Ishikawa (cell line): ENCODE measurements at regions not wholly inside any gene's neighbourhood (a gene's known extent, or its start where the extent isn't known, plus 50 kb on each side); places are given as distances from the start of the nearest gene placed in this dataset.

ENCODE experiments used
- CEBPB ChIP-seq: IDR thresholded peaks from 2 replicates; pipeline ENCODE4 v1.6.1; 2012
- CREB1 ChIP-seq: IDR thresholded peaks from 2 replicates; pipeline ENCODE4 v1.6.1; 2012; ENCODE audit warnings: low read depth
- EGR1 ChIP-seq: IDR thresholded peaks from 2 replicates; pipeline ENCODE4 v1.6.1; 2012
- EP300 ChIP-seq: IDR thresholded peaks from 2 replicates; pipeline ENCODE4 v1.6.1; 2012; ENCODE audit warnings: borderline replicate concordance
- NFIC ChIP-seq: IDR thresholded peaks from 2 replicates; pipeline ENCODE4 v1.6.1; 2012
- RAD21 ChIP-seq: IDR thresholded peaks from 2 replicates; pipeline ENCODE4 v1.6.1; 2012; ENCODE audit warnings: low read depth
- TAF1 ChIP-seq: IDR thresholded peaks from 2 replicates; pipeline ENCODE4 v1.6.1; 2012; ENCODE audit warnings: low read depth, mild to moderate bottlenecking
- TCF12 ChIP-seq: IDR thresholded peaks from 2 replicates; pipeline ENCODE4 v1.6.1; 2012; ENCODE audit warnings: low read depth
- TEAD4 ChIP-seq: IDR thresholded peaks from 2 replicates; pipeline ENCODE4 v1.6.1; 2012
- YY1 ChIP-seq: IDR thresholded peaks from 2 replicates; pipeline ENCODE4 v1.6.1; 2012; ENCODE audit warnings: low read depth
- ZBTB7A ChIP-seq: IDR thresholded peaks from 2 replicates; pipeline ENCODE4 v1.6.1; 2012; ENCODE audit warnings: low read depth
- TF ChIP-seq, protein P1 (sequence below): IDR thresholded peaks from 2 replicates; pipeline ENCODE4 v1.6.1; 2012
- TF ChIP-seq, protein P2 (sequence below): IDR thresholded peaks from 2 replicates; pipeline ENCODE4 v1.6.1; 2012
- TF ChIP-seq, protein P3 (sequence below): IDR thresholded peaks from 2 replicates; pipeline ENCODE4 v1.6.1; 2012; ENCODE audit warnings: low read depth, mild to moderate bottlenecking

DNA sequence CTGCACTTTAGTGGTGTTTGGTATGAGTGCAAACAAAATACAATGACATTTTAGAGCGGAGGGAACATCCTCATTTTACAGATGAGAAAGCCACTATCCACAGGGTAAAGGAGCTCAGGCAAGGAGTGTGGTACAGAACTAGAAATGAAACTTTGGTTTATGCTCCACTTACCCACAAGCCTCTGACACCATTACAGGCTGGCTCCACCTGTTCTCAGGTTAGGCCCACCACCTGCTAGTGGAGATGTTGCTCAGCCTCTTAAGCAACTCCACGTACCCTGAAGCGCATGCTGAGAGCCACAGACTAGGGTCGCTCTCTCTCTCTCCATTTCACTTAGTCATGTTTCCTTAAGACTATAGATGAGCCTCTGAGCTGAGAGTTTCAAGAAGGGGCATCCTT, 130.0 kb downstream of the MBD2 start:
- no peak for TF ChIP-seq EP300
- TF ChIP-seq, protein P1, sequence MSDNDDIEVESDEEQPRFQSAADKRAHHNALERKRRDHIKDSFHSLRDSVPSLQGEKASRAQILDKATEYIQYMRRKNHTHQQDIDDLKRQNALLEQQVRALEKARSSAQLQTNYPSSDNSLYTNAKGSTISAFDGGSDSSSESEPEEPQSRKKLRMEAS = no peak
- TF ChIP-seq RAD21 = no peak
- no peak for TF ChIP-seq NFIC
- no peak for TF ChIP-seq CREB1
- TF ChIP-seq TAF1 = no peak
- TF ChIP-seq EGR1 = no peak
- TF ChIP-seq CEBPB = no peak
- no peak for TF ChIP-seq ZBTB7A
- TF ChIP-seq YY1 = no peak
- no peak for TF ChIP-seq TCF12
- TF ChIP-seq, protein P2, sequence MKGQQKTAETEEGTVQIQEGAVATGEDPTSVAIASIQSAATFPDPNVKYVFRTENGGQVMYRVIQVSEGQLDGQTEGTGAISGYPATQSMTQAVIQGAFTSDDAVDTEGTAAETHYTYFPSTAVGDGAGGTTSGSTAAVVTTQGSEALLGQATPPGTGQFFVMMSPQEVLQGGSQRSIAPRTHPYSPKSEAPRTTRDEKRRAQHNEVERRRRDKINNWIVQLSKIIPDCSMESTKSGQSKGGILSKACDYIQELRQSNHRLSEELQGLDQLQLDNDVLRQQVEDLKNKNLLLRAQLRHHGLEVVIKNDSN = no peak
- TF ChIP-seq, protein P3, sequence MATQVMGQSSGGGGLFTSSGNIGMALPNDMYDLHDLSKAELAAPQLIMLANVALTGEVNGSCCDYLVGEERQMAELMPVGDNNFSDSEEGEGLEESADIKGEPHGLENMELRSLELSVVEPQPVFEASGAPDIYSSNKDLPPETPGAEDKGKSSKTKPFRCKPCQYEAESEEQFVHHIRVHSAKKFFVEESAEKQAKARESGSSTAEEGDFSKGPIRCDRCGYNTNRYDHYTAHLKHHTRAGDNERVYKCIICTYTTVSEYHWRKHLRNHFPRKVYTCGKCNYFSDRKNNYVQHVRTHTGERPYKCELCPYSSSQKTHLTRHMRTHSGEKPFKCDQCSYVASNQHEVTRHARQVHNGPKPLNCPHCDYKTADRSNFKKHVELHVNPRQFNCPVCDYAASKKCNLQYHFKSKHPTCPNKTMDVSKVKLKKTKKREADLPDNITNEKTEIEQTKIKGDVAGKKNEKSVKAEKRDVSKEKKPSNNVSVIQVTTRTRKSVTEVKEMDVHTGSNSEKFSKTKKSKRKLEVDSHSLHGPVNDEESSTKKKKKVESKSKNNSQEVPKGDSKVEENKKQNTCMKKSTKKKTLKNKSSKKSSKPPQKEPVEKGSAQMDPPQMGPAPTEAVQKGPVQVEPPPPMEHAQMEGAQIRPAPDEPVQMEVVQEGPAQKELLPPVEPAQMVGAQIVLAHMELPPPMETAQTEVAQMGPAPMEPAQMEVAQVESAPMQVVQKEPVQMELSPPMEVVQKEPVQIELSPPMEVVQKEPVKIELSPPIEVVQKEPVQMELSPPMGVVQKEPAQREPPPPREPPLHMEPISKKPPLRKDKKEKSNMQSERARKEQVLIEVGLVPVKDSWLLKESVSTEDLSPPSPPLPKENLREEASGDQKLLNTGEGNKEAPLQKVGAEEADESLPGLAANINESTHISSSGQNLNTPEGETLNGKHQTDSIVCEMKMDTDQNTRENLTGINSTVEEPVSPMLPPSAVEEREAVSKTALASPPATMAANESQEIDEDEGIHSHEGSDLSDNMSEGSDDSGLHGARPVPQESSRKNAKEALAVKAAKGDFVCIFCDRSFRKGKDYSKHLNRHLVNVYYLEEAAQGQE = no peak
- TF ChIP-seq TEAD4 = no peak
